ENCODE measurements at regions not wholly inside any gene's neighbourhood (a gene's known extent, or its start where the extent isn't known, plus 50 kb on each side); places are given as distances from the start of the nearest gene placed in this dataset.
A peak's percentile ranks its signal among the peaks of the same experiment; 100 is the strongest.

DNA sequence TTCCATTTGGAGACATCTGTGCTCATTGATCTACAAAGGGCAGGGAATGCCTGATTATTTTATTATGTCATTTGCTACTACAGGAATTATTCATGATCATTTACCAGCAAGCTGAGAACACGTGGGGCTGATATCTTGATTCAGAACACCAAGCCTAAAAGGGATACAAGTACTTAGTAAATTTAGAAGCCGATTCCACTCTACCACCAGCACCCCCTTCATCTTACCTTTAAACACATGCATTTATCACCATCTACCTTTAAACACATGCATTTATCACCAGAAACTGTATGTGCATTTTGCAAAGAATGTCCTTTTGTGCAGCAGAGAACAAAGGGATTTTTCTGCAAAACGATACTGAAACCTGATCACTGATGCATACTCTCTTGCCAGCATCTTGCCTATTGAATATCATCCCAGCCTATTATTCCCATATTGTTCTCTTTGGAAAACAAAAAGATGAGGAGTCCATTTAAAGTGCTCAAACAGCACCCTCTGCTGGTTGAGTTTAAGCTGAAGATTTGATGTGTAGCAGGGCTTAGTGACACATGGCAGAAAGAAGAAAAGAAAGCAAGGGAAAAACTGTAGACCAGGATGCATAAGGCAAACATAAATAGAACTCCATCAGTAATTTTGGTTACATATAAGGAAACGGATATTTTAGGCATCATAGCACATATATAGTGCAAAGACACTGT is 132.6 kb upstream of the PLEKHG7 start (continued):
- TF ChIP-seq HEYL (CRISPR knock-in tag; IDR thresholded peaks at IDR 0.05) (no peak), CHD4 (IDR thresholded peaks at IDR 0.05; ENCODE audit: borderline replicate concordance) (no peak), HDAC2 (IDR thresholded peaks at IDR 0.05) (no peak), HOXB13 (CRISPR knock-in tag; IDR thresholded peaks at IDR 0.05; ENCODE audit: low read depth) (no peak), RFX5 (IDR thresholded peaks at IDR 0.05) (no peak), FOSB (CRISPR knock-in tag; IDR thresholded peaks at IDR 0.05) (no peak), ZC3H11A (IDR thresholded peaks at IDR 0.05) (no peak), CBX2 (IDR thresholded peaks at IDR 0.05; ENCODE audit: borderline replicate concordance, low read depth) (no peak)

DNA sequence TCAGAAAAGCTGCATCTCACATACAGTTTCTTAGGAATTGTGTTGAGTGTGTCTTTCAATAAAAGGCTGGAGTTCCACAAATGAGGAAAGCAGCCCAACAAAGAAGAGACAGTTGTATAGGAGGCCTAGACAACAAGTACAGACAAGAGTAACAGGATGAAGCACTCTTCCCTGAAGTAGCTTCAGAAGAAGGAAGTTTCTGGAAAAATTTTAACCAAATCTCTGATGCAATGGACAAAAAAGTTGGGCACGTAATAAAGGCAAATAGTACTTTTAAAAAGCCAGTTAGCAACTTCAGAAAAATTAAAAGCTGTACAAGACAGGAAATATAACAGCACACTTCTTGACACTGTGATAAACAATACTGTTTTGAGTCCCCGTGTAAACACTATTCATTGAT is 134.1 kb upstream of the PLEKHG7 start:
- CTCF ChIA-PET = interaction anchor here (1.2 to 4.5 kb wide), 4 partner anchors 8 to 1187 kb away, joined by 3 to 35 read pairs (median 4); partner anchors contain the start of gene BTG1
- Histone ChIP-seq H3K4me2 (no peak overlapping the region), H3K9me3 (peaks cover 17% of the 10 kb centered on the region), H3K4me3 (no peak overlapping the region), H3K4me1 (peaks cover 7% of the 10 kb centered on the region; the same call in 1 of the 3 replicates), H3K27ac (peak overlapping the region; percentile 23 to 69; a peak in 4 of 6 replicates)
- DNase-seq (ENCODE audit: low read depth in 1 of 2, low spot score in 1 of 2) (no peak), FAIRE-seq (no peak), ATAC-seq (no peak)
- TF ChIP-seq JUNB (IDR thresholded peaks at IDR 0.05) (no peak), HOXA7 (CRISPR knock-in tag; IDR thresholded peaks at IDR 0.05) (no peak), ZC3H11A (IDR thresholded peaks at IDR 0.05) (no peak), JUN (IDR thresholded peaks at IDR 0.05) (no peak)
- POLR2A ChIA-PET = interaction anchor here (2.9 kb wide), 1 partner anchor 423 kb away, joined by 42 read pairs; the partner anchor contains the start of gene BTG1
- WGBS (ENCODE audit: missing lambda C conversion rate) = 69% methylated on average over 2 of the region's 2 CpGs

DNA sequence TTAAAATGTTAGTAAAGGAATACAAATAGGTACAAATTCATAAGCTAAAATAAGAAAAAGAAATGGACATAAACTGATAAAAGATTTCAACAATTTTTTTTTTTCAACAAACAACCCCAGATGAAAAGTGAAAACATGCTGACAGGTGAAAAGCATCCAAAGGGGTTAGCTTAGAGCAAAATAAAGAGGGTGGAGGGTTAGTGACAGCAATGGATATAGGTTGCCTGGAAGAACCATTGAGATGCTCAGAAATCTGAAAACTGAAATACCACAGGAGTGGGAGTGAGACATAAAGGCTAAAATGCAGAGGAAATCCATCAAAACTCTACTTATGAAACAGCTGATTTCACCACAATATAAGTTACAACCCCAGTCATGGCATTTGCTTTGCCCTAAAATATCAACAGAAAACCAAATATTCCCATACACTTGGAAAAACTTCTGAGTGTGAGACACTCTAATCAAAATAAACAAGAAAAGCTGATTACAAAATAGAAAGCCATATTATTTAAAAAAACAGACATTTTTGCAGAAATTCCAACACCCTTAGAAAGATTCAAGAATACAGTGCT is 136.3 kb upstream of the PLEKHG7 start:
- Histone ChIP-seq H3K4me3 (no peak overlapping the region), H3K27ac (no peak overlapping the region), H3K4me1 (peaks cover 15% of the 10 kb centered on the region), H3K9me3 (0 out of 3 replicates have a peak, but pooled peaks cover 2% of the 10 kb centered on the region), H3K4me2 (no peak overlapping the region)
- DNase-seq (ENCODE audit: low read depth in 1 of 2, low spot score in 1 of 2) (no peak), FAIRE-seq (no peak), ATAC-seq (no peak)
- CTCF ChIA-PET = interaction anchor here (0.6 to 2.0 kb wide), 3 partner anchors 15 to 1185 kb away, joined by 3 to 9 read pairs (median 4); no protein-coding TSS in a partner anchor
- no peak for TF ChIP-seq MAZ (IDR thresholded peaks at IDR 0.05; ENCODE audit: borderline replicate concordance, low read depth, low read length)
- TF ChIP-seq CBX2 (IDR thresholded peaks at IDR 0.05; ENCODE audit: borderline replicate concordance, low read depth) = no peak
- TF ChIP-seq TP53 (CRISPR knock-in tag; IDR thresholded peaks at IDR 0.05) = no peak
- TF ChIP-seq, protein P1, sequence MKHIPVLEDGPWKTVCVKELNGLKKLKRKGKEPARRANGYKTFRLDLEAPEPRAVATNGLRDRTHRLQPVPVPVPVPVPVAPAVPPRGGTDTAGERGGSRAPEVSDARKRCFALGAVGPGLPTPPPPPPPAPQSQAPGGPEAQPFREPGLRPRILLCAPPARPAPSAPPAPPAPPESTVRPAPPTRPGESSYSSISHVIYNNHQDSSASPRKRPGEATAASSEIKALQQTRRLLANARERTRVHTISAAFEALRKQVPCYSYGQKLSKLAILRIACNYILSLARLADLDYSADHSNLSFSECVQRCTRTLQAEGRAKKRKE (CRISPR knock-in tag; IDR thresholded peaks at IDR 0.05; ENCODE audit: low read depth) = no peak
- no peak for TF ChIP-seq EHMT2 (IDR thresholded peaks at IDR 0.05; ENCODE audit: low read depth)
- no peak for TF ChIP-seq BHLHE40 (IDR thresholded peaks at IDR 0.05; ENCODE audit: low read depth, low read length)
- TF ChIP-seq POLR2A (IDR thresholded peaks at IDR 0.05; ENCODE audit: low read length) = no peak
- TF ChIP-seq FOXS1 (CRISPR knock-in tag; IDR thresholded peaks at IDR 0.05) = no peak
- TF ChIP-seq, protein P2, sequence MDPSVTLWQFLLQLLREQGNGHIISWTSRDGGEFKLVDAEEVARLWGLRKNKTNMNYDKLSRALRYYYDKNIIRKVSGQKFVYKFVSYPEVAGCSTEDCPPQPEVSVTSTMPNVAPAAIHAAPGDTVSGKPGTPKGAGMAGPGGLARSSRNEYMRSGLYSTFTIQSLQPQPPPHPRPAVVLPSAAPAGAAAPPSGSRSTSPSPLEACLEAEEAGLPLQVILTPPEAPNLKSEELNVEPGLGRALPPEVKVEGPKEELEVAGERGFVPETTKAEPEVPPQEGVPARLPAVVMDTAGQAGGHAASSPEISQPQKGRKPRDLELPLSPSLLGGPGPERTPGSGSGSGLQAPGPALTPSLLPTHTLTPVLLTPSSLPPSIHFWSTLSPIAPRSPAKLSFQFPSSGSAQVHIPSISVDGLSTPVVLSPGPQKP (IDR thresholded peaks at IDR 0.05; ENCODE audit: low read depth, low read length) = no peak
- no peak for TF ChIP-seq EHF (CRISPR knock-in tag; IDR thresholded peaks at IDR 0.05)
- TF ChIP-seq RAD21 (conservative IDR thresholded peaks at IDR 0.05 in 1 of 2, IDR thresholded peaks at IDR 0.05 in 1 of 2) = no peak
- POLR2A ChIA-PET = interaction anchor here (0.7 to 1.1 kb wide), 2 partner anchors 421 to 422 kb away, joined by 4 to 5 read pairs; partner anchors contain the start of gene BTG1

All from A549 (cell line).